GM12891 (cell line): ENCODE measurements at regions not wholly inside any gene's neighbourhood (a gene's known extent, or its start where the extent isn't known, plus 50 kb on each side); places are given as distances from the start of the nearest gene placed in this dataset.

Experiments
- DNase-seq: peaks from one replicate; pipeline ENCODE4 v3.0.0; 2011; ENCODE audit warnings: low spot score; ENCODE audit not compliant: insufficient read length
- FAIRE-seq: peaks from 2 replicates; lab custom pipeline; 2011; peaks lifted over from hg19 to GRCh38; lab: Jason Lieb, UNC
- PAX5 ChIP-seq: IDR thresholded peaks from 2 replicates; pipeline ENCODE4 v1.6.1; 2011; ENCODE audit warnings: low read length, moderate library complexity, mild to moderate bottlenecking; ENCODE audit not compliant: insufficient read depth, severe bottlenecking
- POLR2A ChIP-seq: IDR thresholded peaks from 2 replicates; pipeline ENCODE4 v1.6.1; 2011; ENCODE audit warnings: low read depth, low read length, control low read depth
- POLR2AphosphoS5 ChIP-seq: IDR thresholded peaks from 2 replicates; pipeline ENCODE4 v1.6.1; 2011; ENCODE audit warnings: low read depth, low read length, control low read depth
- POU2F2 ChIP-seq: IDR thresholded peaks from 2 replicates; pipeline ENCODE4 v1.6.1; 2011; ENCODE audit warnings: low read depth, mild to moderate bottlenecking, control low read depth, low read length, moderate library complexity
- SPI1 ChIP-seq: IDR thresholded peaks from 2 replicates; pipeline ENCODE4 v1.6.1; 2011; ENCODE audit warnings: low read depth, low read length, control low read depth
- TAF1 ChIP-seq: IDR thresholded peaks from 2 replicates; pipeline ENCODE4 v1.6.1; 2011; ENCODE audit warnings: low read depth, low read length, control low read depth

DNA sequence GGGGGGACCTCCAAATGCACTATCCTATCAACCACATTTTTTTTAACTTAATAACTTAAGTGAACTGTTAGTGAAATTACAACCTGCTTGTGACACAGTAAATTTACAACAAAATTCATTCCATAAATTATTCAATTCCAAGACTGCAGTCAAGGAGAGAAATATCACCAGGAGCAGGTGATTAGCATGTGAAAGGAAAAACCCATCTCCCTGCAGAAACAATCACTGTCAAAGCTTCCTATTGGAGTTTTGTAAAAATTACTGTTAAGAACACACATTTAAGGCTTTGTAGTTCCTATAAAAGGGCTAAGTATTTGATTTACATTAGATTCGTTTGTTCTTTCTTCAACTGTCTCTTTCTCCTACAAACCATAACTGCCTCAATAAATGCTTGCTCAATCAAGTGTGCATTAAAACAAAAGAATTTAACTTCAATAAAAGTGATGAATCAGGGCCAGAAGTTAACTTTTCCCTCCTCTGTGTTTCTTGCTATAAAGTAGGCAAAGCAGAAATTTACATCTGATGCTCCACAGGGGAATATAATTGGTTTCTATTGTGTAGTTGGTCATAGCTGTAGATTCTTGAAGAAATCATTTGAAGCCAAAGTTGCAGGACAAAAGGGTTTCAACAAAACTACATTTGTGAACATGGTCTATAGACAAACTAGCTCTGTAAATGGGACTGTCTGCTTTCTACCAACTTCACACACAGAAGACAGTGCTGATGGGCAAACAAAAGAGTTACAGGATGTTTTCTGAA lies 195.1 kb upstream of the PSMD7 start:
- DNase-seq (no peak), FAIRE-seq (no peak)
- no peak for TF ChIP-seq POLR2AphosphoS5
- no peak for TF ChIP-seq POU2F2
- TF ChIP-seq TAF1: no peak
- TF ChIP-seq SPI1: no peak
- no peak for TF ChIP-seq POLR2A
- TF ChIP-seq PAX5: no peak

DNA sequence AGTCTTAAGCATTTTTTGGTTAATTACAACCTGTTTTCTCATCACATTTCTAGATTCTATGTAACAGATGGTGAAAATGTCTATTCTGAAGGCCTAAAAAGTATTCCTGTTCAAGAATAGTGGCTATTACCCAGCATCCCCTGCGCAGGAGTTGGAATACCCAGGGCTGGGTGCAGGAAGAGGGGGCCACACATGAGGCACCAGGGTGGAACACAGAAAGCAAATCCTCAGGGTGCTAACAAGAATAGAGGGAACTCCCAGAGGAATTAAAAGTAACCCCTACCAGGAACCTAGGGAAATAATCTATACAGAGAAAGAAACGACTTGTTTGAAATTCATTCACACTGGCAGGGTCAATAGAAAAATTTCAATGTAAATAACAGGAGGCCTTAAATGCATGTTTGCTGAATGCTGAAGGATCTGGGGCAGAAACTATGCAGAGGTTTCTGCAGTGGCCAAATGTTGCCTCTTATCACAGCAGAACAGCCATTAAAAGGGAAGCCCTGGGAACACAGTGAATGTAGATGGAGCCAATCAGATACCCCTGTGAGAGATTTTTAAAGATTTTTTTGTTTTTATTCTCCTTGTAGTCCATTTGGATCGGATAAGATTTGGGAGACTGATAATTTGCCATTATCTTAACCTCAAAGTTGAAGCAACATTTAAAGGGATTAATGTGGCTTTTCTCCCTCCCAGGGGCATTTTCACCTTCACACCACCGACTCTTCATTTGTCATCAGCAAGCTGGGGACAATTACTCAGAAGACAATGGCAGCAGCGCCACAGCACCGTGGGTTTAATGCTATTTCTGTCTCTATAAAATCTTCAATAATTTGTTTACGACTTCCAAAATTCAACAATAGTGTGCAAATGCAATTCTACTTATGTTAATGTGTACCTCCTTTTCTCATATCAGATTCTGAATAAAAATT lies 196.0 kb upstream of the PSMD7 start:
- DNase-seq: no peak
- no peak for TF ChIP-seq PAX5
- TF ChIP-seq SPI1: no peak
- no peak for TF ChIP-seq POLR2A
- TF ChIP-seq POU2F2: no peak
- no peak for TF ChIP-seq POLR2AphosphoS5
- TF ChIP-seq TAF1: no peak
- FAIRE-seq: no peak

DNA sequence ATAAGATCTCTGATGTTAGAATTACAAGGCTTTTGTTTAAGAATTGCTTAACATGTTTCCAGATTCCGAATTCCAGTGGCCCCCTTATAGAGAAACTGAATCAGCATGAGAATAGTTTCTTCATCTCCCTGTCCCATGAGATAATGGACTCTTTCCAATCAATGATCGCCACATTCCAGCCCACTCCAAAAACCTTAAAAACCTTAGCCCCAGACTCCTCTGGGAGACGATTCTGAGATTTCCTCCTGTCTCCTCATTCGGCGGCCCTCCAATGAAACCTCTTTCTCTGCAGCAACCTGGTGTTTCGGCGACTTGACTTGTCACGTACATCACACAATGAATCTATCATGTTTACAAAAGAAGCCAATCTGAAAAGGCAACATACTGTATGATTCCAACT lies 197.1 kb upstream of the PSMD7 start:
- FAIRE-seq (no peak), DNase-seq (no peak)
- TF ChIP-seq POLR2AphosphoS5: no peak

DNA sequence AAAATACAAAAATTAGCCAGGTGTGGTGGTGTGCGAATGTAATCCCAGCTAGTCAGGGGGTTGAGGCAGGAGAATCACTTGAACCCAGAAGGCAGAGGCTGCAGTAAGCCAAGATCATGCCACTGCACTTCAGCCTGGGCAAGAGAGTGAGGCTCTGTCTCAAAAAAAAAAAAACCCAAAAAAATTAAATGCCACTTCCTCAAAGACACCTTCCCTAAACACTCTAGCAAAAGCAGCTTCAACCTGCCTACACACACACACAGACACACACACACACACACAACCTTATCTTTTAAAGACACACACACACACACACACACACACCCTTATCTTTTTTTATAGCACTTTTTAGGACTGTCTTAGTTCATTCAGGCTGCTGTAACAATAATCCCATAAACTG lies 201.7 kb upstream of the PSMD7 start:
- DNase-seq: no peak
- no peak for FAIRE-seq
- 0 out of 2 replicates have a peak, but pooled peaks have one; percentile 12 for TF ChIP-seq SPI1
- no peak for TF ChIP-seq POLR2A

DNA sequence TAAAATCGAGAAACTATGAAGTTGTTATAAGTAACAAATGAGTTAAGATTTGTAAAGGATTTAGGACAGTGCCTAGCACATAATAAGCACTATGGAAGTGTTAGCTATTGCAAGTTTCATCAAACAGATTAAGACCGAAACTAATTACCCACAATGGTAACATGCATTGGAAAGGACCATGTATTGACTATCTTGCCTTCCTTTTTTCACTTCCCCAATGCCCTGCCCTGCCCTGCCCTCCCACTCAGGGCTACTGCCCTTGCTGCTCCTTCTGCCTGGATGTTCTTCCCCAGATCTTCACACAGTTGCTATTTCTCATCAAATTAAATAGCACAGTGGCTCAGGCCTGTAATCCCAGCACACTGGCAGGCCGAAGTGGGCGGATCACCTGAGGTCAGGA lies 202.1 kb upstream of the PSMD7 start:
- peak; percentile 85 for TF ChIP-seq SPI1
- TF ChIP-seq POU2F2: no peak
- no peak for TF ChIP-seq POLR2A
- DNase-seq: no peak
- FAIRE-seq: no peak

DNA sequence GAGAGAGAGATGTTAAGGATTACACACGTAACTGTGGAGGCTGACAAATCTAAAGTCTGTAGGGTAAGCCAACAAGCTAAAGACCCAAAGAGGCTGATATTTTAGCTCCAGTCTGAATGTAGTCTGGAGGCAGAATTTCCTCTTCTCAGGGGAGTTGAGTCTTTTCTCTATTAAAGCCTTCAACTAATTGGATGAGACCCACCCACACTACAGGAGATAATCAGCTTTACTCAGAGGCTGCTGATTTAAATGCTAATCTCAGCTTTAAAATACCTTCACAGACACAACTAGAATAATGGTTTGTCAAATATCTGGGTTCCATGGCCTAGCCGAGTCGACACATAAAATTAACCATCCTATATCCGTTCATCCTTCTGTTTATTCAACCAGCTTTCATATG lies 204.3 kb upstream of the PSMD7 start:
- no peak for FAIRE-seq
- TF ChIP-seq SPI1 (no peak), TAF1 (no peak), PAX5 (no peak), POLR2A (no peak), POLR2AphosphoS5 (no peak), POU2F2 (no peak)
- DNase-seq: no peak

DNA sequence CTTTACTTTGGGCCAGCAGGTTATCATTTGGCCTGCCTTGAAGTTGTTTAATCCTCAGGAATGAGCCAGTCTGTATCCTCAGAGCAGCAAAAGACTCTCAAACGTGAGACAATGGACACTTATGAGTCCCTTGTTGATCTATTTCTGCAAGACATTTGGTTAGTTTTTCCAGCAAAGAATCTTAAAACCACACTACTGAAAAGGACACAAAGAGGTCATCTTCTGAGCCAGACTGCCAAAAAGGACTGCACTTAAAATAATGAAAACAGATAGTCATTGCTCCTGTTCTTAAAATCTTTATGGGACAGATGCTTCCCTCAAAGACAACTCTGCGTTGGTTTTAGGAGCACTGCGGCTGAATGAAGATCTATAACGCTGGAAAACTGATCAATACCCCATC lies 205.7 kb upstream of the PSMD7 start:
- no peak for FAIRE-seq
- no peak for DNase-seq
- no peak for TF ChIP-seq SPI1
- no peak for TF ChIP-seq POLR2AphosphoS5
- no peak for TF ChIP-seq POLR2A
- TF ChIP-seq POU2F2: no peak
- TF ChIP-seq PAX5: no peak

DNA sequence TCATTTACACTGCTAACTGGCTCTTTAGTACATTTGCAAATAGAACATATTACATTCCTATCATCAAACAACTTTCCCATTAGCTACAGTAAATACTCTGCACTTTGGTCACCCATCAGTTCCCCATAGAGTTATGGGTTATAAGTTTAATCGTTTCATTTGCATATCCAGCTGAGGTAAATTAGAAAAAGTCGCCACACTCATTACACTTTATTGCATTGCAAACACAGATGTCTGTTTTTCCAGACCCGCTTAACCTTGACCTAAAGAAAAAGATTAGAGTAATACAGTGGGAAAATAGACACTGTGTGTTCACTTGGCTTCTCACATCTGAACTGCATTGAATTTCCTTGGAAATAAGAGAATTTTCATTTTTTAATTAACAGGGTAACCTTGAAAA lies 213.1 kb upstream of the PSMD7 start:
- FAIRE-seq (no peak), DNase-seq (no peak)
- TF ChIP-seq POLR2AphosphoS5: no peak

DNA sequence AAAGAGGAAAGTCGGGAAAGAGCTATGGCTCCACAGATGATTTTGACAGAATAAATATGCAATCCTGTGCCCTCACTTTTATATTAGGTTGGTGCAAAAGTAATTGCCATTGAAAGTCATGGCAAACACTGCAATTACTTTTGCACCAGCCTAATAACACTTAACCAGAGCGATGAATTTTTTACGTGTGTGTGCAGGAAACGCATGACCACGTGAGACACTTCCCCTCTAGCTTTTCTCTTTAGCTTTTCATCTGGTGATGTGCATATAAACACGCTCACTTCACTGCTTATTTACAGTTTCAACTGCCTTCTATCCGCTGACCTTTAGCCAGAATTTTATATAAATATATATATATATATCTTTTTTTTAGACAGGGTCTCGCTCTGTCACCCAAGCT lies 216.3 kb upstream of the PSMD7 start:
- TF ChIP-seq PAX5 (no peak), SPI1 (no peak), POLR2A (no peak)
- FAIRE-seq (no peak), DNase-seq (no peak)

DNA sequence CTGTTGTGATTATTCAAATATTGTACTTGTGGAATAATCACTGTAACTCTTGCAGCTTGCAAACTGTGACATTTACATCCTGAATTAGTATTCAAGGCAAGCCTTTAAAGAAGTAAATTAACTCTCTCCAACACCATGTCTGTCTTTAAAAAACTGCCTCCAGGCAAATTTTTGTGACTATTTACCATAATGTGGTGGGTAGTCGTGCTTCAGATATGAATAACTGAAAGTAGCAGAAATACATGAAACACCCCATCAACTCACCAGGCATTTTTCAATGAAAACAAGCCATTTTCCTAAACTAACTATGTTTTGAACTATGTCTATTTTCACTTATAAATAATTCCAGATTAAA lies 217.4 kb upstream of the PSMD7 start:
- FAIRE-seq: no peak
- TF ChIP-seq POLR2AphosphoS5: no peak
- no peak for TF ChIP-seq TAF1
- TF ChIP-seq PAX5: no peak
- TF ChIP-seq POLR2A: no peak
- TF ChIP-seq POU2F2: no peak
- no peak for TF ChIP-seq SPI1
- DNase-seq: no peak

DNA sequence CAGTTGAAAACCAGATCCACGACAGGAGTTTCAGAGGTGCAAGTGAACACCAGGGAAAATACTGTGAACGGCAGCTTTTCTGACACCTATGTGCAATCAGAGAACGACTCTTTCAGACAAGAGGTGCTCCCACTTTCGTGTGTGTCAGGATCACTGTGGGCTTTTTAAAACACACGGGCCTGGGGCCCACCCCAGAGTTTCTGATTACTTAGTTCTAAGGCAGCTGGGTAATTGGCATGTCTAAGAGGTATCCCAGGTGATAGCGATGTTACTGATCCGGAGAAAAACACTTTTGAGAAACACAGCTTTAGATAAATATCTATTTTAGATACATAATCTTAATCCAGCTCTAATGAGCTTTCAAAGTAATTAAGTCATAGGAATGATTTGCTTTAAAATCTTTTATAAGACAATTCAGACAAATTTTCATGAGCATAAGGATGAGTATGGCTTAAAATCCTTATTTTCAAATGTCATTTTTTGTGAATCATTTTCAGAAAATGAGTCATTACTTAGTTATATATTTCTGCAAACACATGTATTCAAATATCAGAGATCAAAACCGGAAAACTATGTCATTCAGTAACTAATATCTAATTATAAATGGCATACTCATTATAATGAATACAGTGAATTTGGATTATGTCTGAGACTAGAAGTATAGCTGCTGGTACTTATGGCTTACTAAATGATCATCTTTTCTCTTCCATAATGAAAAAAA lies 217.9 kb upstream of the PSMD7 start:
- no peak for TF ChIP-seq SPI1
- no peak for TF ChIP-seq POLR2A
- no peak for TF ChIP-seq POLR2AphosphoS5
- TF ChIP-seq POU2F2: no peak
- no peak for TF ChIP-seq TAF1
- no peak for TF ChIP-seq PAX5
- FAIRE-seq (no peak), DNase-seq (no peak)
